ENCODE measurements at regions not wholly inside any gene's neighbourhood (a gene's known extent, or its start where the extent isn't known, plus 50 kb on each side); places are given as distances from the start of the nearest gene placed in this dataset.

DNA sequence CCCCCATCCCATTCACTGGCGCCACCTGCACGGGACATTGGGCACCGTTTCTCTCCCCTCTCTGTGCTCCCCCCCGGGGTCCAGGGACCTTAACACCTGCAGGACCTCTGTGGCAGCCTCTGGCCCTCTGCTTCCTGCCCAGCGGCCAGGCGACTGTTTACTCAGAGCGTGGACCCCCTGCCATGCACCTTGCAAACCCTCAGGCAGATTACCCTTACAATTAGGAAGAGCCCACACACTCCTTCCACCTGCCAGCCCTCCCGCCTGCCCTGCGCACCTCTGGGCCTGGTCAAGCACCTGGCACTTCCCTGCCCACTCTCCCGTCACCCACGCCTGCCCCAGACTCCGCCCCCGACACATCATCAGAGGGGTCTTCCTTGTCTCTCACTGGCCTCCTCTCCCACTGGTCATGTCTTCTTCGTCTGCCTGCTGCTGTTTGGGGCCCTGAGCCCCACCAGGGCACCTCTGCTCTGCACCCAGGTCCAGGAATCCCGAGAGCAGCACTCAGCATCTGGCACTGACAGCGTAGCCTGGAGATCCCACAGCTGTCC lies 281.3 kb upstream of the IRX4 start:
- no peaks in the 10 kb centered on the region for H3K36me3 Mint-ChIP-seq (ENCODE audit: unreplicated experiment)
- H3K4me3 Mint-ChIP-seq (ENCODE audit: unreplicated experiment) = no peak overlapping the region
- H3K27me3 Mint-ChIP-seq (ENCODE audit: unreplicated experiment) = peaks cover 1% of the 10 kb centered on the region
- peaks cover 11% of the 10 kb centered on the region for H3K4me1 Mint-ChIP-seq (ENCODE audit: low read depth, unreplicated experiment)
- no peak overlapping the region for H3K27ac Mint-ChIP-seq (ENCODE audit: unreplicated experiment)
- no peak for DNase-seq
- TF ChIP-seq, protein P1, sequence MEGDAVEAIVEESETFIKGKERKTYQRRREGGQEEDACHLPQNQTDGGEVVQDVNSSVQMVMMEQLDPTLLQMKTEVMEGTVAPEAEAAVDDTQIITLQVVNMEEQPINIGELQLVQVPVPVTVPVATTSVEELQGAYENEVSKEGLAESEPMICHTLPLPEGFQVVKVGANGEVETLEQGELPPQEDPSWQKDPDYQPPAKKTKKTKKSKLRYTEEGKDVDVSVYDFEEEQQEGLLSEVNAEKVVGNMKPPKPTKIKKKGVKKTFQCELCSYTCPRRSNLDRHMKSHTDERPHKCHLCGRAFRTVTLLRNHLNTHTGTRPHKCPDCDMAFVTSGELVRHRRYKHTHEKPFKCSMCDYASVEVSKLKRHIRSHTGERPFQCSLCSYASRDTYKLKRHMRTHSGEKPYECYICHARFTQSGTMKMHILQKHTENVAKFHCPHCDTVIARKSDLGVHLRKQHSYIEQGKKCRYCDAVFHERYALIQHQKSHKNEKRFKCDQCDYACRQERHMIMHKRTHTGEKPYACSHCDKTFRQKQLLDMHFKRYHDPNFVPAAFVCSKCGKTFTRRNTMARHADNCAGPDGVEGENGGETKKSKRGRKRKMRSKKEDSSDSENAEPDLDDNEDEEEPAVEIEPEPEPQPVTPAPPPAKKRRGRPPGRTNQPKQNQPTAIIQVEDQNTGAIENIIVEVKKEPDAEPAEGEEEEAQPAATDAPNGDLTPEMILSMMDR (IDR thresholded peaks at IDR 0.05; ENCODE audit: partially characterized antibody, unreplicated experiment) = no peak
- peaks cover 2% of the 10 kb centered on the region for H3K9me3 Mint-ChIP-seq (ENCODE audit: unreplicated experiment)

DNA sequence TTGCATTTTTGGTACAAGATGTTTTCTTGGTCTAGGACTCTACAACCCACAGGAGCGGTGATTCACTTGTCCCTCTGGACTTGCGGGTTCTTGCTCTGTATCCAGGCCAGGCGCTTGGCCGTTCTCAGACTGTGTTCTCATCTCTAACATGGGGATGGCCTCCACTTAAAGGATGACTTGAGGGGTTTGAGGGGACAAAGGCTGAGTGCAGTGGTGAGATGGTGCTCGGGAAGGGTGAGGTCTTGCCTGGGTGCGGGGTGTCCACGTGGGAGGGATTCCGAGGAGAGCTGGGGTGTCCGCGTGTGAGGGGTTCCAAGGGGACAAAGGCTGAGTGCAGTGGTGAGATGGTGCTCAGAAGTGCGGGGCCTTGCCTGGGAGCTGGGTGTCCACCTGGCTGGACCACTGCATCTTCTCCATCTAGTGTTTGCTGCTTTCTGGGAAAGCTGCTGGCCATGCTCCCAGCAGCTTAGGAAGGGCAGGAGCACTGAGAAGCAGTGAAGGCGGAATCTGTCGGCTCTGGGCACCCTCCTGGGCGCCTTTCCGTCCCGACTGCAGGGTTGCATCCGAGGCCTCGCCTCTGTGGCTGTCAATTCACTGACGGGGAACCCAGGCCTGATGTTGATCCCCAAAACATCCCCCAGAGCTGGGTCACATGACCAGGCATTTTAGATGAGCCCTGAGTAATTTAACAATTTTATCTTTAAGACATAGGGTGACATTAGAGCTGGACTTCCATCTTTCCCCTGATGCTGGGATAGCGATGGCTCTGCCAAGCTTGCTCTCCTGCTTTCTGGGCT lies 280.5 kb upstream of the IRX4 start:
- Mint-ChIP-seq H3K36me3 (ENCODE audit: unreplicated experiment) (no peaks in the 10 kb centered on the region), H3K4me3 (ENCODE audit: unreplicated experiment) (no peak overlapping the region), H3K4me1 (ENCODE audit: low read depth, unreplicated experiment) (peaks cover 6% of the 10 kb centered on the region), H3K27me3 (ENCODE audit: unreplicated experiment) (peaks cover 1% of the 10 kb centered on the region), H3K9me3 (ENCODE audit: unreplicated experiment) (peaks cover 2% of the 10 kb centered on the region), H3K27ac (ENCODE audit: unreplicated experiment) (no peak overlapping the region)
- TF ChIP-seq, protein P1 (IDR thresholded peaks at IDR 0.05; ENCODE audit: partially characterized antibody, unreplicated experiment) = no peak
- no peak for DNase-seq

DNA sequence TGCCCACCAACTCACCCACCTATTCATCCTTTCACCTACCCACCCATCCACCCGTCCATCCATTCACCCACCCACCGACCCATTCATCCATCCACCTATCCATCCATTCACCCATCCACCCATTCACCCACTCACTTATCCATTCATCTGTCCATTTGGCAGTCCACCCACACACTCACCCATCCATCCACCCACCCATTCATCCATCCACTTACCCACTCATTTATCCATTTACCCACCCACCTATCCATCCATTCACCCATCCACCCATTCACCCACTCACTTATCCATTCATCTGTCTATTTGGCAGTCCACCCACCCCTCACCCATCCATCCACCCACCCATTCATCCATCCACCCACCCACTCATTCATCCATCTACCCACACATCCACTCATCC lies 278.1 kb upstream of the IRX4 start:
- no peaks in the 10 kb centered on the region for H3K36me3 Mint-ChIP-seq (ENCODE audit: unreplicated experiment)
- H3K27me3 Mint-ChIP-seq (ENCODE audit: unreplicated experiment) = peaks cover 6% of the 10 kb centered on the region
- H3K4me1 Mint-ChIP-seq (ENCODE audit: low read depth, unreplicated experiment) = peaks cover 2% of the 10 kb centered on the region
- no peak for DNase-seq
- TF ChIP-seq, protein P1 (IDR thresholded peaks at IDR 0.05; ENCODE audit: partially characterized antibody, unreplicated experiment) = no peak
- H3K9me3 Mint-ChIP-seq (ENCODE audit: unreplicated experiment) = peaks cover 3% of the 10 kb centered on the region
- no peak overlapping the region for H3K4me3 Mint-ChIP-seq (ENCODE audit: unreplicated experiment)
- H3K27ac Mint-ChIP-seq (ENCODE audit: unreplicated experiment) = no peak overlapping the region

GRCh38 chr5:2158767-2159166 lies 276.0 kb upstream of the IRX4 start:
- Mint-ChIP-seq H3K4me3 (ENCODE audit: unreplicated experiment) (no peak overlapping the region), H3K9me3 (ENCODE audit: unreplicated experiment) (peaks cover 3% of the 10 kb centered on the region), H3K27me3 (ENCODE audit: unreplicated experiment) (peaks cover 4% of the 10 kb centered on the region), H3K36me3 (ENCODE audit: unreplicated experiment) (no peaks in the 10 kb centered on the region), H3K27ac (ENCODE audit: unreplicated experiment) (no peak overlapping the region), H3K4me1 (ENCODE audit: low read depth, unreplicated experiment) (no peaks in the 10 kb centered on the region)
- no peak for DNase-seq
- TF ChIP-seq, protein P1 (IDR thresholded peaks at IDR 0.05; ENCODE audit: partially characterized antibody, unreplicated experiment) = no peak

GRCh38 chr5:2158109-2158508 lies 275.4 kb upstream of the IRX4 start:
- peaks cover 4% of the 10 kb centered on the region for H3K27me3 Mint-ChIP-seq (ENCODE audit: unreplicated experiment)
- H3K36me3 Mint-ChIP-seq (ENCODE audit: unreplicated experiment) = no peaks in the 10 kb centered on the region
- no peak overlapping the region for H3K27ac Mint-ChIP-seq (ENCODE audit: unreplicated experiment)
- H3K4me1 Mint-ChIP-seq (ENCODE audit: low read depth, unreplicated experiment) = peaks cover 4% of the 10 kb centered on the region
- DNase-seq = no peak
- peaks cover 3% of the 10 kb centered on the region for H3K9me3 Mint-ChIP-seq (ENCODE audit: unreplicated experiment)
- no peak overlapping the region for H3K4me3 Mint-ChIP-seq (ENCODE audit: unreplicated experiment)
- TF ChIP-seq, protein P1 (IDR thresholded peaks at IDR 0.05; ENCODE audit: partially characterized antibody, unreplicated experiment) = no peak

Measured in glutamatergic neuron (in vitro differentiated cells).